ENCODE measurements at regions not wholly inside any gene's neighbourhood (a gene's known extent, or its start where the extent isn't known, plus 50 kb on each side); places are given as distances from the start of the nearest gene placed in this dataset.

- TF ChIP-seq RAD21 (IDR thresholded peaks at IDR 0.05 in 1 of 2, conservative IDR thresholded peaks at IDR 0.05 in 1 of 2; ENCODE audit: low read depth in 2 of 2, low read length in 2 of 2) = peak in 1 of 2 experiments; percentile 31; a peak in 1 of 4 replicates
- TF ChIP-seq TEAD4 (IDR thresholded peaks at IDR 0.05; ENCODE audit: low read depth, low read length) = no peak
Observed at GRCh38 chr1:239803781-239804180, 287.9 kb upstream of the FMN2 start (continued).

Measured in H1 (cell line).